GM06990 (cell line): ENCODE measurements at regions not wholly inside any gene's neighbourhood (a gene's known extent, or its start where the extent isn't known, plus 50 kb on each side); places are given as distances from the start of the nearest gene placed in this dataset.
"Not testable (repeated sequence)": the region's sequence is repeated elsewhere in the genome, so short reads cannot be mapped to it uniquely, and the experiment has no call there.

ENCODE experiments used
- DNase-seq: peaks from one replicate; pipeline ENCODE4 v3.0.0-alpha.2; 2011; ENCODE audit not compliant: insufficient read length; ENCODE audit errors: extremely low read depth
- H3K27me3 ChIP-seq: replicated peaks from 2 replicates; pipeline ENCODE4 v1.6.0; 2011; ENCODE audit warnings: low read length; ENCODE audit not compliant: control insufficient read depth, insufficient read depth
- H3K36me3 ChIP-seq: 2 replicates; pipeline ENCODE4 v1.5.1; 2011; ENCODE audit warnings: low read length; ENCODE audit not compliant: control insufficient read depth, insufficient read depth
- H3K4me3 ChIP-seq: replicated peaks from 2 replicates; pipeline ENCODE4 v1.5.1; 2011; ENCODE audit warnings: low read depth, mild to moderate bottlenecking, control low read depth, low read length
- CTCF ChIP-seq: IDR thresholded peaks from 2 replicates; pipeline ENCODE4 v1.5.1; 2011; ENCODE audit warnings: low read length, control low read depth, mild to moderate bottlenecking, inconsistent platforms; ENCODE audit not compliant: insufficient read depth, poor library complexity, severe bottlenecking

GRCh38 chr5:106080535-106080934 lies 1590.2 kb downstream of the EFNA5 start:
- H3K27me3 ChIP-seq = no peaks in the 10 kb centered on the region
- H3K36me3 ChIP-seq = no peaks in the 10 kb centered on the region
- TF ChIP-seq CTCF = no peak
- no peak for DNase-seq
- H3K4me3 ChIP-seq = no peak overlapping the region

DNA sequence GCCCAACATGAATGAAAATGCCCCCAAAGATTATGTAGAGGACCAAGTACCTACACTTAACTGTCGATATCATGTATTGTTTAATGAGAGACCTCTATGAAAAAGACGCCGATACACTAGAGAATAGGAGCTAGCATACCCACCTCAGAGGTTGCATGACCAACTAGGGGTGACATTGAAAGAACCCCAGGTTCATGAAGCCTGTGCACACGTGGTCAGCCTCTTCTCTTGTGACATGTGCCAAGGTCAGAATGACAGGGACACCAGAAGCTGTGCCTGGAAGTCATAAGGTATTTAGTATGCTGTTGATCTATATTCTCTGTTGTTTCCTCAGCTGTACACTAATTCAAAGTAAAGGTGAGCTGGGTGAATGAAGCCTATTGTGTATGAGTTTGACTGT lies 1594.1 kb downstream of the EFNA5 start:
- no peak for DNase-seq
- no peak for TF ChIP-seq CTCF
- no peak overlapping the region for H3K4me3 ChIP-seq
- no peaks in the 10 kb centered on the region for H3K27me3 ChIP-seq
- H3K36me3 ChIP-seq = no peaks in the 10 kb centered on the region

DNA sequence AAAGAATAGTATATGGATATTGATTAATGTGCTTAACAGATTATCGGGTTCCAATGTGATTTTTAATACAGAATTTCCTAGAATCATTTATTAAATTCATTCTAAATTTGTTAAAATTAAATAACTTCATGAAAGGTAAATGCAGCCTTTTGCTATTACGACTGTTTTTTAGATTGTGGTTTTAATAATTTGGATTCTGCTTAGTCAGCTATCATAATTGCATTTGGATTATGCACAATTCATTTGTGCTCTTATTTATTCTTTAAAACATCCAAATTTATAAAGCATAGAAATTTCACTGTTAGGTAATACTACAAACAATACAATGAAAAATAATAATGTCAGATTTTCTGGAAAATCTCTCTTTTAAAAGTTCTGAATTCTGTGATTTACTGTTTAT lies 1598.5 kb downstream of the EFNA5 start:
- no peak overlapping the region for H3K4me3 ChIP-seq
- no peaks in the 10 kb centered on the region for H3K36me3 ChIP-seq
- DNase-seq = no peak
- H3K27me3 ChIP-seq = no peaks in the 10 kb centered on the region
- no peak for TF ChIP-seq CTCF

DNA sequence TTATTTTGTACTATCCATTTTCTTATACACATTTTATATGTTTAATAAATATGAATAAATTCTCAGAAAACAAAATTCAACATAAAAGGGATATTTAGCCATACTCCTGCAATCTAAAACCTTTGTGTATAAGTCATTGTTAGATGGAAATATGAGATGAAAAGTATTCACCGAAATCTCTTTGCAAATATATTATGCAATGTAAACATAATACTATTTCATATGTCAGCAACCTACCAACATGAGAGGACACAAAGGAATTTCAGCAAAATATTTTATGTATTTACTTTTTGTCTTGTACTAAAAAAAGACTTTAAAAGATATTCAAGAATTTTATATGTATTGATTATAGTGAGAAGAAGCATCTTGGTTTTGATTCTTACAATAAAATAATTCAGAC lies 1623.4 kb downstream of the EFNA5 start:
- TF ChIP-seq CTCF = no peak
- DNase-seq = no peak
- Histone ChIP-seq H3K36me3 (no peaks in the 10 kb centered on the region), H3K4me3 (no peak overlapping the region), H3K27me3 (no peaks in the 10 kb centered on the region)

- not testable (repeated sequence) for H3K27me3 ChIP-seq, DNase-seq, H3K4me3 ChIP-seq, H3K36me3 ChIP-seq
Observed at GRCh38 chr5:106032069-106032468, 1638.7 kb downstream of the EFNA5 start.

- H3K36me3 ChIP-seq = no peaks in the 10 kb centered on the region
- no peak for DNase-seq
- H3K4me3 ChIP-seq = no peak overlapping the region
- TF ChIP-seq CTCF = no peak
- no peaks in the 10 kb centered on the region for H3K27me3 ChIP-seq
Observed at GRCh38 chr5:106028314-106028713, 1642.4 kb downstream of the EFNA5 start.
